ENCODE measurements at regions not wholly inside any gene's neighbourhood (a gene's known extent, or its start where the extent isn't known, plus 50 kb on each side); places are given as distances from the start of the nearest gene placed in this dataset.
"Not testable (repeated sequence)": the region's sequence is repeated elsewhere in the genome, so short reads cannot be mapped to it uniquely, and the experiment has no call there.

- no peak for DNase-seq
Measured at GRCh38 chr1:200317236-200317635, 92.6 kb downstream of the ZNF281 start.

GRCh38 chr1:200316148-200316803 lies 93.6 kb downstream of the ZNF281 start:
- DNase-seq = no peak

- peak; percentile 12 for DNase-seq
Measured at GRCh38 chr1:200314085-200314750, 95.6 kb downstream of the ZNF281 start.

- DNase-seq = no peak
Measured at GRCh38 chr1:200311256-200311655, 98.6 kb downstream of the ZNF281 start.

- no peak for DNase-seq
Measured at GRCh38 chr1:200310824-200311223, 99.0 kb downstream of the ZNF281 start.

- no peak for DNase-seq
Measured at GRCh38 chr1:200307755-200308066, 102.1 kb downstream of the ZNF281 start.

- no peak for DNase-seq
Measured at GRCh38 chr1:200306944-200307754, 102.7 kb downstream of the ZNF281 start.

- no peak for DNase-seq
Measured at GRCh38 chr1:200305806-200306205, 104.0 kb downstream of the ZNF281 start.

- no peak for DNase-seq
Measured at GRCh38 chr1:200304171-200304570, 105.7 kb downstream of the ZNF281 start.

- DNase-seq = no peak
Measured at GRCh38 chr1:200302921-200303290, 106.9 kb downstream of the ZNF281 start.

- no peak for DNase-seq
Measured at GRCh38 chr1:200302192-200302920, 107.5 kb downstream of the ZNF281 start.

- DNase-seq = no peak
Measured at GRCh38 chr1:200301152-200301551, 108.7 kb downstream of the ZNF281 start.

GRCh38 chr1:200299571-200299970 lies 110.3 kb downstream of the ZNF281 start:
- DNase-seq = no peak

- DNase-seq = no peak
Measured at GRCh38 chr1:200298242-200298641, 111.6 kb downstream of the ZNF281 start.

- no peak for DNase-seq
Measured at GRCh38 chr1:200296091-200296661, 113.7 kb downstream of the ZNF281 start.

GRCh38 chr1:200294241-200294640 lies 115.6 kb downstream of the ZNF281 start:
- no peak for DNase-seq

GRCh38 chr1:200292699-200293098 lies 117.1 kb downstream of the ZNF281 start:
- no peak for DNase-seq

GRCh38 chr1:200291106-200291505 lies 118.7 kb downstream of the ZNF281 start:
- DNase-seq = no peak

GRCh38 chr1:200290010-200290685 lies 119.7 kb downstream of the ZNF281 start:
- DNase-seq = no peak

- DNase-seq = no peak
Measured at GRCh38 chr1:200288226-200288625, 121.6 kb downstream of the ZNF281 start.

- not testable (repeated sequence) for DNase-seq
Measured at GRCh38 chr1:200284236-200284635, 125.6 kb downstream of the ZNF281 start.

- no peak for DNase-seq
Measured at GRCh38 chr1:200282497-200283122, 127.2 kb downstream of the ZNF281 start.

Measured in T1000 (cell line).